ACHN (cell line): ENCODE measurements at regions not wholly inside any gene's neighbourhood (a gene's known extent, or its start where the extent isn't known, plus 50 kb on each side); places are given as distances from the start of the nearest gene placed in this dataset.
A peak's percentile ranks its signal among the peaks of the same experiment; 100 is the strongest.
"Not testable (repeated sequence)": the region's sequence is repeated elsewhere in the genome, so short reads cannot be mapped to it uniquely, and the experiment has no call there.

Experiments used
- DNase-seq: peaks from one replicate; pipeline ENCODE4 v3.0.0-alpha.2; 2015
- in situ Hi-C: cut with HindIII; loops from 2 replicates; pipeline ENCODE4 v1.10.0; 2017; ENCODE audit warnings: low sequenced_read_pairs, low pct_ligation_motif_present, low pct_unique_long_range_greater_than_20kb

GRCh38 chr2:138238908-138239307 is 262.7 kb upstream of the SPOPL start:
- no peak for DNase-seq
- in situ Hi-C loops: no loop called here

- in situ Hi-C loops: no loop called here
- no peak for DNase-seq
Measured at GRCh38 chr2:138239902-138240491, 261.6 kb upstream of the SPOPL start.

- in situ Hi-C loops: no loop called here
Measured at GRCh38 chr2:138243372-138243771, 258.2 kb upstream of the SPOPL start.

GRCh38 chr2:138244501-138244925 is 257.1 kb upstream of the SPOPL start:
- in situ Hi-C loops: no loop called here
- DNase-seq: no peak

More at GRCh38 chr2:138243372-138243771, 258.2 kb upstream of the SPOPL start:
- DNase-seq: no peak

- DNase-seq: no peak
- in situ Hi-C loops: no loop called here
Measured at GRCh38 chr2:138245310-138245709, 256.3 kb upstream of the SPOPL start.

- no peak for DNase-seq
- in situ Hi-C loops: no loop called here
Measured at GRCh38 chr2:138247302-138247701, 254.3 kb upstream of the SPOPL start.

- in situ Hi-C loops: no loop called here
Measured at GRCh38 chr2:138249207-138249606, 252.4 kb upstream of the SPOPL start.

GRCh38 chr2:138250843-138251320 is 250.7 kb upstream of the SPOPL start:
- in situ Hi-C loops, DNase-seq: not testable (repeated sequence)

More at GRCh38 chr2:138249207-138249606, 252.4 kb upstream of the SPOPL start:
- DNase-seq: no peak

- no peak for DNase-seq
- in situ Hi-C loops: no loop called here
Measured at GRCh38 chr2:138252587-138252986, 249.0 kb upstream of the SPOPL start.

- DNase-seq: no peak
Measured at GRCh38 chr2:138255670-138256069, 245.9 kb upstream of the SPOPL start.

GRCh38 chr2:138267161-138267901 is 234.2 kb upstream of the SPOPL start:
- DNase-seq: peak; percentile 57
- in situ Hi-C loops: no loop called here

More at GRCh38 chr2:138255670-138256069, 245.9 kb upstream of the SPOPL start:
- in situ Hi-C loops: no loop called here

- no peak for DNase-seq
- in situ Hi-C loops: no loop called here
Measured at GRCh38 chr2:138267902-138268254, 233.7 kb upstream of the SPOPL start.

GRCh38 chr2:138269765-138270164 is 231.8 kb upstream of the SPOPL start:
- no peak for DNase-seq
- in situ Hi-C loops: no loop called here

- no peak for DNase-seq
- in situ Hi-C loops: no loop called here
Measured at GRCh38 chr2:138271467-138271866, 230.1 kb upstream of the SPOPL start.

GRCh38 chr2:138272524-138273195 is 228.9 kb upstream of the SPOPL start:
- in situ Hi-C loops: no loop called here
- no peak for DNase-seq

GRCh38 chr2:138273280-138273679 is 228.3 kb upstream of the SPOPL start:
- DNase-seq, in situ Hi-C loops: not testable (repeated sequence)

GRCh38 chr2:138274421-138275291 is 226.9 kb upstream of the SPOPL start:
- in situ Hi-C loops: no loop called here

GRCh38 chr2:138275292-138275690 is 226.3 kb upstream of the SPOPL start:
- in situ Hi-C loops: no loop called here

More at GRCh38 chr2:138274421-138275291, 226.9 kb upstream of the SPOPL start:
- no peak for DNase-seq

More at GRCh38 chr2:138275292-138275690, 226.3 kb upstream of the SPOPL start:
- no peak for DNase-seq
